HG03378 (cell line): ENCODE measurements at regions not wholly inside any gene's neighbourhood (a gene's known extent, or its start where the extent isn't known, plus 50 kb on each side); places are given as distances from the start of the nearest gene placed in this dataset.
A peak's percentile ranks its signal among the peaks of the same experiment; 100 is the strongest.

ENCODE experiments used
- ATAC-seq: cut with Tn5 transposase; IDR thresholded peaks from one replicate; pipeline ENCODE4 v1.9.1; 2021; ENCODE audit warnings: mild to moderate bottlenecking, moderate library complexity; ENCODE audit not compliant: unreplicated experiment

DNA sequence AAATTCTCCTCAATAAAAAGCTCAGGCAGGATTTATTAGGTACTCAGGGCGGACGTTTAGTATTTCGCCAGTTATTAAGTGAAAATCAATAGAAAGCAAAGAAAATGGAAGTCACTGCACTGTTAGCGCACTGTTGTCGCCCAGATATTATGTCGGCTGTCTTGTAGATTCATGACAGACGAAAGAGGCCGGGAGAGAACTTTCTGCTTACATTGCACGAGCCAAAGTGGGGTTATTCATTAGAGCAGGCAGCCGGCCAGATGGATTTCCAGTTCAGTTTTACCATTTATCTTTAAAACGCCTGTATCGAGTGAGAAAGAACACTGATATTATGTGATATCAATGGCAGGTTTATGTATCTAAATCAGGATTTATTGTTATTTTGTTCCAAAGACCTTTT is 866.0 kb upstream of the NR2F2 start:
- ATAC-seq = no peak

DNA sequence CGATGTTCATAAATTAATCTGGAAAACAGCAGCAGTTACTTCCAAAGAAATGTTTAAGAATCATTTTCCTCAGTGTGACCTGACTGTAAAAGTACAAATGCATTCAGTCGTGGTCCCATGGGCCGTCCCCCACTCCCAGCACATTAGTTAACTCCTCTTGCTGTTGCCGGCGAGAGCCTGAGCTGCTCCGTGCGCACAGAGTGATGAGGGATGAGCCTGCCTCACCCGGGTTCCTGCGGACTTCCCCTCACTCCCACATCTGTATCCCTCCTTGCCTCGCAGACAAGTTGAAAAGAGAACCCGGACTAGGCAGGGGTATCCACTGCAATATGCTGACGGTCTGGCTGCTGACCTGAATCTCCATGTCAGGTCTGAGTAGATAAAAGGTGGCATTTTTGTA is 861.7 kb upstream of the NR2F2 start:
- no peak for ATAC-seq

DNA sequence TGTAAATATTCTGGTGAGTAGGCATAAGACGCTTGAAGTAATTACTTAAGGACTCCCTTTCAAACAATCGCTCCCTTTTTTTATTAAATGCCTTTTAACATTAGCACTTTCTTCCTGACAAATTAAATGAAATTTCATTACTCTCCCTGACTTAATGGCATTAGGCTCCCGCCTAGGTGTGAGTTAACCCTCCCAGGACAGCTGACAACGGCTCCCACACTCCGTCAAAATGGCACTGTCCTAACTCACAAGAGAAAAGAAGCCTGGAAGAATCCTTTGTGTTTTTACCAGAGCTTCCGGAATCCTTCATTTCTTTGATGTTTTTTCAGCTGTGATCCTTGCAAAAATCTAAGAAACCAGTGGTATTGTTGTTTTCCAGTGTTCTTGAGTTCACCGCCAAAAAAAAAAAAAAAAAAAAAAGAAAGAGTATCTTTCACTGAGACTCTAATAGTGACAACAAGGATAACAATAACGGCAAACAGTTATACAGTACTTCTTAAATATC is 861.0 kb upstream of the NR2F2 start:
- ATAC-seq = no peak

DNA sequence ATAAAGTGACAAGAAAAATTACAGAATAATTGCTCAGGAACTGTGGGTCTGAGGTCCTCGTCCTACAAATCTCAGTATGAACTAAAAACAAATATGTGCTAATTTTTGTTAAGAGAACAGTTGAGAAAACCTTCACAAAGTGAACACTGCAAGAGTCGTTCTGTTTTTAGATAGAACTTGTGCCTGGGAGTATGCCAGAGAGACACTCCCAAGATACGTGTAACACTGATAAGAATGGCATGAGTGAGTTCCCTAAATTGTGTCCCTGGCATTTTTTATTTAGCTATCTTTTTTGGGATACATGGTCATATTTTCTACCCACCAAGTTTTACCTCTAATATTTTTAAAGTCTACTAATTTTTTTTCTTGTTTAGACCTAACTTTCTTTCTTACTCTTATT is 860.0 kb upstream of the NR2F2 start:
- no peak for ATAC-seq

DNA sequence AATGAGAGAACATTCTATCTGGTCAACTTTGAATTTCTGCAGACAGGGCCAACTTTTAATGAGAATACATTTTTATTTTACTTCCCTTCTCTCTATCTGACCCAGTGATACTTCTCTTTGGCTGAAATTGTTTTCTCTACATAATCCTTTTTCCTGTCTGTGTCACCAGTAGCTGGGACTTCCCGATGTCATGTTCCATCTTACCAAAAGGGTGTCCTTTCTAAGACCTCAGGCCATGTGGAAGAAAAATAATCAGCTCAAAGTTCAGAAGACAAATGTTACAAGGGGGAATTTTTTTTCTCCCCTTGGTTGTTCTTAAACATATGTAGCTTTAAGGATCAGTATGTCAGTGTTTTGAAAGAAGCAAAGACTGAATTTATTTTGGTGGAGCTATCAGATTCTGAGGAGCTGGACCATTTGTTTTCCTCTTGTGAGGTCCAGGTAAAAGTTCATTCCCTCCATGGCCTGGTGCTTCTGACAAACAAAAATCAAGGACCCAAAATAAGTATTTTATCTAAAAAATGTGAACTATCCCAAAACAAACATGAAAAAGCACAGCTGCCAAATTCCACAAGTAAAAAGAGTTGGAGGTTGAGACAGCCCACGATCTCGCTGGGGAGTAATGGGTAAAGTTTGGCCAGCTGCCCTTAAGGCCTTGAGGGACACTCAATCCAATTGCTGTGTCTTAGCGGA is 859.4 kb upstream of the NR2F2 start:
- no peak for ATAC-seq

DNA sequence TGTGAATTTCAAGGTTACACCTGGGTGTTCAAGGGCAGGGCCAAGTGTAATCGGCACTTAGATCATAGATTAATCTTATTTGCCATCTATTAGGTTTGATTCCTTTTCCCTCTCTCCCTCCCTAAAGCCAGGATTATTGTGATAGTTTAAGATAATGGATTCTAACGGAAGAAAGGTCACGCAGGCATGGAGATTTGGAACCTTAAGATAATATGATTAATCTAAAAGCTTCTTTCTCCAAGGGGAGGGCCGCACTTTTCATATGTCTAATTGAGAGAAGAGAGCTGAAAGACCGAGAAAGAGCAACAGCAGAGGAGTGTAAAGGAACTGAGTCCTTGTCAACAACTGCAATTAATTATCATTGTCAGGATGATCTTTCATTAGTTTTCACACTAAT is 858.8 kb upstream of the NR2F2 start:
- ATAC-seq = no peak

DNA sequence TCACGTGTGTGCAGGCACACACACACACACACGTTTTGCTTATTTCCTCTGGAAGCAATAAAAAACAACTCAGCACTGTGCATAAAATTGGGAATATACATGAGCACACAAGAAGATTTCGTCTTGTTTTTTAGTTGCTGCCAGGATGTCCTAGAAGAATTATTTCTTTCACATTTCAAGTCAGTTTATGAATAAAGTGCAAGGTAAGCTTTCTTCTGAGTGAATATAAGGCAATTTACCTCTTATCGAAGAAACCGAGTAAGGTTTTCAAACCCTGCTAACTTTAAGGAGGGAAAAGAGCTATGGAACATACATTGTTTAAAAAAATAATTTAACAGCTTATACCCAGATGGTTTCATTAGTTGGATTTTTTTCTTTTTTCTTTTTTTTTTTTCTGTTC is 855.4 kb upstream of the NR2F2 start:
- no peak for ATAC-seq

DNA sequence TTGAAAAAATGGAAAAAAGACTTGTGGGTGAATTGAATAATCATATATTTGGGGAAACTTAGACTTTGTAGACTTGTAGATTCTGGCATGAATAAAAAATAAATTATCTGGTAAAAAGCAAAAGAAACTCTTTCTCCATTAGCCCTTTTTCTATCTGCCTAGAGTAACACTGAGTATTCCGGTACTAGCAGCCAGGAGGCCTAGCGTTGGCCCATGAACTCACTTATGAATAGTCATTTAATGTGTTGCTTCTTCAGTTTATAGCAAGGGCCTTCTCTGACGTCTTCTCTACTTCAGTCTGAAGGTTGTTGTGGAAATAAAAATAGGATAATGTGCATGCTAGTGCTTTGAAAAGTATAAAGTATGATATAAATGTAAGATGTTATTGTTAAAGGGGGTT is 851.2 kb upstream of the NR2F2 start:
- no peak for ATAC-seq

DNA sequence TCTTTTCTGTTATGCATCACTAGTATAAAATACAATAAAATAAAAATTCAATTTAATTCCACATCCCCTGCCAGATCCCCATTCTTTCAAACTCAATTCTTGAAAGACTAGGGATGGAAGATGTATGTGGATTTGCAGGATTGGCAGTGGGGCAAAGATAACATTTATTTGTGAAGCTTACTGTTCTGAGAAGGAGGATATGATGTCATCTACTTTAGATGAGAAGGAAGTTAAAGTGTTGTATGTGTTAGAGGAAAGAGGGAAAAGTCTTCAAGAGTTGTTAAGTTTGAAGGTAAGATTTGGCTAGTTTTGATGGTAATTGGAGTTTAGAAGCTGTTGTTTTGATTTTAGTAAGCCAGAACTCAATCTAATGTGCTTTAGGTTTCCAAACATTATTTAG is 845.1 kb upstream of the NR2F2 start:
- no peak for ATAC-seq

DNA sequence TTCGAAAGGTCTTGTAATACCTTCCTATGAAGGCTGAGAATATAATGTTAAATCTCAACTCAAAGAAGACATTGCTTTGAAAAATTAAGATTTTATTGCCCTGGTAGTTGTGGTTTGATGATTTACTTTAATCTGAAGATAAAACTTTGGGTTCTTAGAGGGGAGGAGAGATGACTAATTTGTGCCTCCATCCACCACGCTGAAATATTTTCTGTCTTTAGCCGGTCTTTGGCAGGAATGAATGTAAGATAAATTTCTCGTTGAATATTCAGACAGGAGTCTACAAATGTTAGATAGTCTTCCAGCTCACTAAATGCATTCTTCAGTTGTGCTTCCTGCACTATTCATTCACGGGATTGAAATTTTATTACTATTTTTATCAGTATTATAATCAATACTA is 844.3 kb upstream of the NR2F2 start:
- no peak for ATAC-seq

DNA sequence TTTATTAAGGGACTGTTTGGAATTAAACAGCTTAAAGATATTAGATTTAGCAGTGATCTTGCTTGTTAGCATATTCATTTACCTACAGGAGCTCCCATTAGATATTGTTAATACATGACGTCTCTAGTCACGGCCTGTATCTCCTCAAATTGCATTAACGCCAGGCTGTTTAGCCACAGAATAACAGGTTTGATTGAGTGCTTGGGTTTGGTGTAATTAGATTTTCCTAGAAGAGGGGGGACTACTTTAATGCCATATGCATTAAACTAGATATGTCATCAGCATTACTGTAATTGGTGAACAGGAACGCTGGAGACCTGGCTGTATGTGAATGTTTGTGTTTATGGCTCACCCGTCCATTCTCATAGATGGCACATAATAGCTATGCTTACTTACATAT is 841.4 kb upstream of the NR2F2 start:
- no peak for ATAC-seq

DNA sequence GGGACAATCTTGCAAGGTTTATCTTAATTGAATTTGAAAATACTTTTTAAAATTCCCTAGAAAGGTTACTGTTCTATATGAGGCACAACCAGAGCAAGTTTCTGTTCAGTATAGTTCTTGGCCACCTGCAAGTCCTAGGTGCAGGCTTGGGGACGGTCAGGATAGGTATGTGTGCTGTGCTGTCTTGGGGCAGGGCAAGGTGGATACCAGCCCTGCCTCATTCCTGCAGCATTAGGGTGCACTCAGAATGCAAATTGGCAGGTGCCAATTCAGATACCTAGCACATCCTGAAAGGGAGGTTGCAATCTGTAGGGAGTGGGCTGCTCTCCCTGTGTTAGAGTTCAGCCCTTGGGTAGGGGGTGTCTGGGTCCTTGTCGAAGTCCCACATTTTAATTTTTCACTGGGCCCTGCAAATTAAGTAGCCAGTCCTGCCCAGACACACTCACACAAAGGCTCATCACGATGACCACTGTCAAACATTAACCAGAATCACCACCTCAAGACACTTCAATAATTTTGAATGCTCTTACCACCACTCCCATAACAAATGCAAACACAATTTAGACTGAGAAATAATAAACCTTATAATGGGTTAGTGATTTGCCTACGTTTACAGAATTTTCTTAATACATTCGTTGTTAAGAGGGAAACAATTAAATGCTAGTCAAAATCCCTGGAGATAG is 838.0 kb upstream of the NR2F2 start:
- no peak for ATAC-seq

DNA sequence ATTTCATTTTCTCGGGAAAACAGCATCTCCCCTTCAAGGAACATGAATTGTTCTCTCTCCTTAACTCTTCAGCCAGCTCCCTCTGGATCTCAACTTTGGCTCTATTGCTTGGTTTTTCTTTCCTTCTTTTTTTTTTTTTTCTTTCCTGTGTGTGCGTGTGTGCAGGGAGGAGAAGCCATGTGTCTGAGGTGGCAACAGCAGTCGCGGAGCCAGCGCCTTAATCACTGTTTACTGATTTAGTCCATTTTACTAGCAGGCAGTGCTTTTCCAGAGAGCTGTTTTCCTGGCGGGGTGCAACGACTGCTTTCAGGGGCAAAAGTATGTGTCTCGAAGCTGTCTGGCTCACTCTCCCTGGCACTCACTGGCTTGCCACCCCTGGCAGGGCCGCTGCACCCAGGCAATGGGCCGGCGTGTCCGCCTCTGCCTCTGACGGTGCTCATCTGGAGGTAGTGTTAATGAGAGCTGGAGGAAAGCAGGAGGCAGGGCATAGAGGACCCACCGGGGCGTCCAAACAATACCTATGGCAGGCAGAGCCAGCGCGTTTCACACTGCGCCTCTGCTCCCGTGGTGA is 835.4 kb upstream of the NR2F2 start:
- no peak for ATAC-seq

DNA sequence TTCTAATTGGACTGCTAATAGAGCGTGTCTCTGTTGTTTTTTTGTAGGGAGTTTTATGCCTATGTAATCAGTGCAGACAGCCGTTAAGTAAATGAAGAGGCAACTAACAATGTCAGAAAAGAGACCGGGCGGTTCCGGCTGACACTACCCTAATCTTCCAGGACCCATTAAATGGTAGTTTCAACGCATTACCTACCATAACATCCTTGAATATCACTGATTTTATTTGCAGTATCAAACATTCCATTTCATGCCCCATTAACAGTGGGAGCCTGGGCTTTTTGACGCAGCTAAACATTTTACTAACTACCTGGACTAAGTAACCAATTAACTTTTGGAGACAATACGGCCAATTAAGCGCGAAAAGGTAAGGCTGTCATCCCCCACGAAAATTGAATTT is 832.9 kb upstream of the NR2F2 start:
- no peak for ATAC-seq

DNA sequence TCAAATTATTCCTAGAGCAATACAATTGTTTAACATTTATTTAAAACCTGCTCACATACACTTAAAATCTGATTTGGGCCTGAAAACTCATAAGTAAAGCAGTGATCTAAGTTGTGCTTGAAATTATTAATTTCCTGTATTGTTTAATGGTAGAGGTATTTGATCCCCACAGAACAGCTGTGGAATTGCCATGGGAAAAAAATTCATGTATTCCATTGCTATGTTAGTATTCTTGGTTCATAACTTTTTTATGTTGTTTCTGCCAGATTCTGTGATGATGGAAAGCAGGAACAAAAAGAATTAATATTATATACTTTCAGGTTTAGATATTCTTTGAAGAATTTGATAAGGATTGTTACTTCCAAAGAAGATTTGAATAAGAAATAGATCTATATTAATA is 831.5 kb upstream of the NR2F2 start:
- ATAC-seq = no peak

DNA sequence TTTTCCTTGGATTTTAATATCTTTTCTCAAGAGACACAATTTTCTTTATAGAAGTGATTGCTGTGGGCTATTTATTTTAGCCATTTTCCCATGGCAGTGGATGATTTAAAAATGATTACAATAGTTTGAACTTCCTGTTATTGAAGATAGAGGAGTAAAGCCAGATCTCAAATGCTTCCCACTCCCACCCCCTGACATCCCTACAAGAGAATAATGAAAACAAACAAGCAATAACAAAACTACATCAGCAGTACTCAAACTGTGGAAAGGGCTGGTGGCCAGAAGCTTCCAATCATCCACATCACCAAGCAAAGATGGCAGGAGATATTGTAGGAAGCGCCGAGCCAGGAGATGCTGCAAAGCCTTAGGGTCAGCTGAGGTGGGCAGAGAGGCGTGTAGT is 831.1 kb upstream of the NR2F2 start:
- no peak for ATAC-seq

DNA sequence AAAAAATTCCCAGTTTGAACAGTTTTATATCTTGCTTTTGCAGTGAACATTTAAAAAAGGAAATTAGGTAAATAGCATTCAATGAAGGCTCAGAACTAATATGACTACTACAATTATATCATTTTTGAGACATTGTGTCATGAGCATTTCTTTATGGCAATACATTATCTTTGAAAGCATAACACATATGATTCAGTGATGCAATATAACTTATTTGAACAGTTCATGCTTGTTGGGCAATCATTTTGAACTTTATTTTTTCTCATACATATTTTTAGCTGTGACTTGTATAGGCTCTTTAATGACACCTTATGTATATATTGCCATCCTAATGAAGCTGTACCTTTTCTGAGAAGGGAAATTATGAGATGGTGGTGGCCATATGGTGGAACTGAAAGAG is 828.6 kb upstream of the NR2F2 start:
- ATAC-seq = no peak

DNA sequence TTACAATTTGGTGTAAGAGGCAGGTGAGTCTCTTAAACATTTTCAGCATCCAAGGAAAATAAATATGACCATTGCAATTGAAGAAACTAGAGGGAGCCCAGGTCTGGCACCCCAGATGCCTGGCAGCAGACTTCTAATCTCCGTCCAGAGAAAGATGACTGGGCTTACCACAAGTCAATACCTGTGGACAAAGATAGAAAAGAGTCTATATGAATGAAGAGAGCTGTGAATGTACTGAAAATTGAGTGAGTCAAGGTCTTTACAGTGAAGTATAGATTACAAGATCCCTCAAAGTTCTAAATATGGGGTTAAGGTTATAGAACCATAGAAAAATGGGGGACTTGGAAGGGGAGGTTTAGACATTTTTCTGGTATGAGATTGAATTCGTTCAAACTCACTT is 827.4 kb upstream of the NR2F2 start:
- no peak for ATAC-seq

DNA sequence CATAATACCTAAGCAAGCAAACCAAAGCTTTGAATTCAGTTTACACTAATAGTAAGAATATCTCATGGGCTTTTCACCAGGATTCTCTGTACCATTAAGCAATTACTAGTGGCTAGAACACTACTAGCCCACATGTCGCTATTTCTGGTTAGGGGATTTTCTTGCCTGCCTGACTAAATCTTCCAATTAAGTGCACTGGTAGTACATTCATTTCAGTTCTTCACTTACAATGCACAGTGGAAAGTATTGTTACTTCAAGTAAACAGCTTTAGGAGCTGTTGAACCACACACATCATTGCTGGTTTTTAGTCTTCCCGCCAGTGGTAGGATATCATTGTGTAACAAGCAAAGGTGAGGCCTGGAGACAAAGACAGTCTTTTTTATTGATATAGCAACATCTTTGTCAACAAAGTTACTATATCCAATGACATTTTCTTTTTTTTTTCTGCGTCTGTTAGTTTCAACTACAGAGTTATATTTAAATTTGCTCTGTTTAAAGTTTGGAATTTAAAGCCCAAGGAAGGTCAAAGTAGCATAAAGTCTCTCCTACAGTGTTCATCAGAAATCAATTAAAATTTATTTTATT is 826.8 kb upstream of the NR2F2 start:
- peak; percentile 77 for ATAC-seq

DNA sequence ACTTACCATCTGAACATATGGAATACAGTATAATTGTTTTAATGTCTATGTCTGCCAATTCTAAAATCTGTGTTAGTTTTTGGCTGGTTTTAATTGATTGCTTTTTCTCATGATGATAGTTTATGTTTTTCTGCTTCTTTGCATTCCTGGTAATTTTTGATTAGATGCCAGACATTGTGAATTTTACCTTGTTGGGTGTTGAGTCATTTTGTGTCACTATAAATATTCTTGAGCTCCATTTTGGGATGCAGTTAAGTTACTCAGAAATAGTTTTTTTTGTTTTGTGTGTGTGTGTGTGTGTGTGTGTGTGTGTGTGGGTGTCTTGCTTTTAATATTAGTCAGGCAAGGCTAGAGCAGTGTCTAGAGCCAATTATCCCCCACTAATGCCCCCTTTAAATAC is 818.8 kb upstream of the NR2F2 start:
- no peak for ATAC-seq

DNA sequence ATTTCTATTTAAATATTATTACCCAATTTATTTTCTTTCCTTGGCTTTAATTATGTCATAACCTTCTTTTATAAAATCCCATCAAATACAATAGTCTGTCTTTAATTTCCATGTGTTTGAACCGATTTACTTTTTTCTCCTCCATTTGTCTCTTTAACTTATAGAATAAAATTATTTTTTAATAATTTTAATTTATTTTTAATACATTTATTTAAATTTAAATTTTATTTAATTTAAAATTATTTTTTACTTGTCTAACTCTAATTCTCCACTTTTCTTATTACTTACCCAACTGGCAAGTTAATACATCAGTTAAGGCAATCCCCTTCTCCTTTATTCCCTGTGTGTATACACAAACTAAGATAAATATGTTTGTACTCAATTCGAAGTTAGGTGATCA is 817.6 kb upstream of the NR2F2 start:
- ATAC-seq = no peak

DNA sequence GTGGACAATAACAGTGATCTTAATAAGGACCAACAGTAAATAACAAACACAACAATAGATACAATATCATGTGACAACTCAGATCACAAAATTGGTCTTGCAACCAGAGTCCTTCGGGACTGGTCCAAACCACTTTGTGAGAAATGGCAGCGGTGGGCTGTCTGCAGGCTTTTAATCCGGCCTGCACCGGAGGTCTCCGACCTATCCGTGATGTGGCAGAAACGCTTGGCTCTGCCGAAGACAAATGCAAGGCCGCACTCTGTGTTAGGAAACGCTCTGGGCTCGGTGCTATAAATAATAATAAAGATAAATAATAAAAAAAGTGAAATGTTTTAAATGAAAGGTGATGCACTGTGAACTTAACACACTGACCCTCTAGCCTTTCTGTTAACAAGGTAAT is 810.6 kb upstream of the NR2F2 start:
- ATAC-seq = no peak
